ENCODE measurements at regions not wholly inside any gene's neighbourhood (a gene's known extent, or its start where the extent isn't known, plus 50 kb on each side); places are given as distances from the start of the nearest gene placed in this dataset.

GRCh38 chr13:50377726-50378270 lies 362.6 kb downstream of the KCNRG start:
- TF ChIP-seq, protein P1, sequence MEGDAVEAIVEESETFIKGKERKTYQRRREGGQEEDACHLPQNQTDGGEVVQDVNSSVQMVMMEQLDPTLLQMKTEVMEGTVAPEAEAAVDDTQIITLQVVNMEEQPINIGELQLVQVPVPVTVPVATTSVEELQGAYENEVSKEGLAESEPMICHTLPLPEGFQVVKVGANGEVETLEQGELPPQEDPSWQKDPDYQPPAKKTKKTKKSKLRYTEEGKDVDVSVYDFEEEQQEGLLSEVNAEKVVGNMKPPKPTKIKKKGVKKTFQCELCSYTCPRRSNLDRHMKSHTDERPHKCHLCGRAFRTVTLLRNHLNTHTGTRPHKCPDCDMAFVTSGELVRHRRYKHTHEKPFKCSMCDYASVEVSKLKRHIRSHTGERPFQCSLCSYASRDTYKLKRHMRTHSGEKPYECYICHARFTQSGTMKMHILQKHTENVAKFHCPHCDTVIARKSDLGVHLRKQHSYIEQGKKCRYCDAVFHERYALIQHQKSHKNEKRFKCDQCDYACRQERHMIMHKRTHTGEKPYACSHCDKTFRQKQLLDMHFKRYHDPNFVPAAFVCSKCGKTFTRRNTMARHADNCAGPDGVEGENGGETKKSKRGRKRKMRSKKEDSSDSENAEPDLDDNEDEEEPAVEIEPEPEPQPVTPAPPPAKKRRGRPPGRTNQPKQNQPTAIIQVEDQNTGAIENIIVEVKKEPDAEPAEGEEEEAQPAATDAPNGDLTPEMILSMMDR (IDR thresholded peaks at IDR 0.05): no peak
- no peak for TF ChIP-seq POLR2A (IDR thresholded peaks at IDR 0.05)

All from lower leg skin (tissue), 3 donors.